SK-N-SH treated with all-trans-retinoic acid at 6 μM for 48 hours (cell line): ENCODE measurements at regions not wholly inside any gene's neighbourhood (a gene's known extent, or its start where the extent isn't known, plus 50 kb on each side); places are given as distances from the start of the nearest gene placed in this dataset.

ENCODE experiments used
- BACH2 ChIP-seq: fragments of 250-450 bp; sonication (Bioruptor Pico); IDR thresholded peaks from 2 replicates; pipeline ENCODE4 v1.9.0; 2021; ENCODE audit warnings: mild to moderate bottlenecking, borderline replicate concordance
- CSDC2 ChIP-seq: fragments of 250-450 bp; sonication (Bioruptor Pico); IDR thresholded peaks from 2 replicates; pipeline ENCODE4 v1.5.0; 2020; ENCODE audit warnings: mild to moderate bottlenecking, moderate library complexity
- ISL1 ChIP-seq: fragments of 250-450 bp; sonication (Bioruptor Pico); IDR thresholded peaks from 2 replicates; pipeline ENCODE4 v2.1.2; 2022; ENCODE audit warnings: mild to moderate bottlenecking, moderate library complexity
- PPARA ChIP-seq: fragments of 250-450 bp; sonication (Bioruptor Pico); IDR thresholded peaks from 2 replicates; pipeline ENCODE4 v1.5.0; 2020; ENCODE audit warnings: mild to moderate bottlenecking, borderline replicate concordance
- RARB ChIP-seq: fragments of 250-450 bp; sonication (Bioruptor Pico); IDR thresholded peaks from 2 replicates; pipeline ENCODE4 v1.8.0; 2021; ENCODE audit warnings: mild to moderate bottlenecking, moderate library complexity
- TF ChIP-seq, protein P1 (sequence below): fragments of 250-450 bp; sonication (Bioruptor Pico); IDR thresholded peaks from 2 replicates; pipeline ENCODE4 v1.5.1; 2021; ENCODE audit warnings: mild to moderate bottlenecking, moderate library complexity
- TF ChIP-seq, protein P2 (sequence below): fragments of 250-450 bp; sonication (Bioruptor Pico); IDR thresholded peaks from 2 replicates; pipeline ENCODE4 v1.8.0; 2020; ENCODE audit warnings: mild to moderate bottlenecking, moderate library complexity, borderline replicate concordance

DNA sequence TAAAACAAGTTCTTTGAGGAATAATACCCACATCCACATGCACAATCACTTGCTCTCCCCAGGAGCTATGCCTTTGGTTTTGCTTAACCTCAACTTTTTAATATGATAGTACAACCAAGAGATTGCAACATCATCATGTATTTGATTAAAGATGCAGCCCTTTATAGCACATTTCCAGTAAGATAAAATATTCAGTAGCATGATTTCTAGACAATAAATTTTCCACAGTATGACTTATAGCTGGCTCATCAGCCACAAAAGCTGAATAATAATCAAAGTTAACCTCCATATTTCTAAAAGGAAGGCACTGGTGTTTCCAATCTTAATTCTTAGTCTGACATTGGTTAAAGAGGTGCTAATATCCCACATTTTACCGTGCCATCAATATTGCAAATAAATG lies 622.5 kb downstream of the TBL1XR1 start:
- no peak for TF ChIP-seq ISL1 (CRISPR knock-in tag)
- TF ChIP-seq, protein P1, sequence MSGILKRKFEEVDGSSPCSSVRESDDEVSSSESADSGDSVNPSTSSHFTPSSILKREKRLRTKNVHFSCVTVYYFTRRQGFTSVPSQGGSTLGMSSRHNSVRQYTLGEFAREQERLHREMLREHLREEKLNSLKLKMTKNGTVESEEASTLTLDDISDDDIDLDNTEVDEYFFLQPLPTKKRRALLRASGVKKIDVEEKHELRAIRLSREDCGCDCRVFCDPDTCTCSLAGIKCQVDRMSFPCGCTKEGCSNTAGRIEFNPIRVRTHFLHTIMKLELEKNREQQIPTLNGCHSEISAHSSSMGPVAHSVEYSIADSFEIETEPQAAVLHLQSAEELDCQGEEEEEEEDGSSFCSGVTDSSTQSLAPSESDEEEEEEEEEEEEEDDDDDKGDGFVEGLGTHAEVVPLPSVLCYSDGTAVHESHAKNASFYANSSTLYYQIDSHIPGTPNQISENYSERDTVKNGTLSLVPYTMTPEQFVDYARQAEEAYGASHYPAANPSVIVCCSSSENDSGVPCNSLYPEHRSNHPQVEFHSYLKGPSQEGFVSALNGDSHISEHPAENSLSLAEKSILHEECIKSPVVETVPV = no peak
- TF ChIP-seq, protein P2, sequence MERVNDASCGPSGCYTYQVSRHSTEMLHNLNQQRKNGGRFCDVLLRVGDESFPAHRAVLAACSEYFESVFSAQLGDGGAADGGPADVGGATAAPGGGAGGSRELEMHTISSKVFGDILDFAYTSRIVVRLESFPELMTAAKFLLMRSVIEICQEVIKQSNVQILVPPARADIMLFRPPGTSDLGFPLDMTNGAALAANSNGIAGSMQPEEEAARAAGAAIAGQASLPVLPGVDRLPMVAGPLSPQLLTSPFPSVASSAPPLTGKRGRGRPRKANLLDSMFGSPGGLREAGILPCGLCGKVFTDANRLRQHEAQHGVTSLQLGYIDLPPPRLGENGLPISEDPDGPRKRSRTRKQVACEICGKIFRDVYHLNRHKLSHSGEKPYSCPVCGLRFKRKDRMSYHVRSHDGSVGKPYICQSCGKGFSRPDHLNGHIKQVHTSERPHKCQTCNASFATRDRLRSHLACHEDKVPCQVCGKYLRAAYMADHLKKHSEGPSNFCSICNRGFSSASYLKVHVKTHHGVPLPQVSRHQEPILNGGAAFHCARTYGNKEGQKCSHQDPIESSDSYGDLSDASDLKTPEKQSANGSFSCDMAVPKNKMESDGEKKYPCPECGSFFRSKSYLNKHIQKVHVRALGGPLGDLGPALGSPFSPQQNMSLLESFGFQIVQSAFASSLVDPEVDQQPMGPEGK (CRISPR knock-in tag) = no peak
- no peak for TF ChIP-seq PPARA (CRISPR knock-in tag)
- no peak for TF ChIP-seq CSDC2 (CRISPR knock-in tag)
- no peak for TF ChIP-seq RARB
- TF ChIP-seq BACH2 = no peak
